ENCODE measurements at regions not wholly inside any gene's neighbourhood (a gene's known extent, or its start where the extent isn't known, plus 50 kb on each side); places are given as distances from the start of the nearest gene placed in this dataset.

GRCh38 chr2:15769676-15770547, 170.4 kb upstream of the MYCN start:
- H3K9me3 ChIP-seq, result no peaks in the 10 kb centered on the region
- TF ChIP-seq CTCF (IDR thresholded peaks at IDR 0.05), result no peak
- H3K4me3 ChIP-seq, result no peak overlapping the region
- H3K36me3 ChIP-seq, result no peaks in the 10 kb centered on the region
- intact Hi-C loops (cut with DNase I), result no loop called here
- DNase-seq (no peak), FAIRE-seq (no peak), ATAC-seq (no peak)
- no peaks in the 10 kb centered on the region for H3K4me1 ChIP-seq
- H3K27ac ChIP-seq, result no peak overlapping the region
- no peaks in the 10 kb centered on the region for H3K27me3 ChIP-seq
- 86 to 91% methylated on average over 17 of the region's 17 CpGs for WGBS, 2 donors

GRCh38 chr2:15770606-15771005, 169.7 kb upstream of the MYCN start:
- H3K4me3 ChIP-seq, result no peak overlapping the region
- H3K9me3 ChIP-seq, result no peaks in the 10 kb centered on the region
- intact Hi-C loops (cut with DNase I), result no loop called here
- WGBS, 2 donors, result 84 to 88% methylated on average over 12 of the region's 12 CpGs
- H3K4me1 ChIP-seq, result no peaks in the 10 kb centered on the region
- FAIRE-seq (no peak), ATAC-seq (no peak), DNase-seq (no peak)
- H3K36me3 ChIP-seq, result no peaks in the 10 kb centered on the region
- no peak for TF ChIP-seq CTCF (IDR thresholded peaks at IDR 0.05)
- no peaks in the 10 kb centered on the region for H3K27me3 ChIP-seq
- no peak overlapping the region for H3K27ac ChIP-seq

- Histone ChIP-seq H3K4me1 (no peaks in the 10 kb centered on the region), H3K4me3 (no peak overlapping the region), H3K27me3 (no peaks in the 10 kb centered on the region), H3K36me3 (no peaks in the 10 kb centered on the region), H3K27ac (no peak overlapping the region), H3K9me3 (no peaks in the 10 kb centered on the region)
- intact Hi-C loops (cut with DNase I), result no loop called here
- TF ChIP-seq CTCF (IDR thresholded peaks at IDR 0.05), result no peak
- FAIRE-seq (no peak), ATAC-seq (no peak), DNase-seq (no peak)
- 79% methylated on average over 7 of the region's 7 CpGs for WGBS, 2 donors
Measured at GRCh38 chr2:15771124-15771523, 169.2 kb upstream of the MYCN start.

GRCh38 chr2:15772086-15772595, 168.2 kb upstream of the MYCN start:
- H3K27ac ChIP-seq, result no peak overlapping the region
- no peaks in the 10 kb centered on the region for H3K4me1 ChIP-seq
- H3K9me3 ChIP-seq, result no peaks in the 10 kb centered on the region
- H3K4me3 ChIP-seq, result no peak overlapping the region
- no peaks in the 10 kb centered on the region for H3K36me3 ChIP-seq
- 77 to 79% methylated on average over 10 of the region's 10 CpGs for WGBS, 2 donors
- H3K27me3 ChIP-seq, result no peaks in the 10 kb centered on the region
- FAIRE-seq, result no peak
- no peak for DNase-seq
- no peak for ATAC-seq
- intact Hi-C loops (cut with DNase I), result no loop called here
- TF ChIP-seq CTCF (IDR thresholded peaks at IDR 0.05), result no peak

- 61% methylated on average over 5 of the region's 5 CpGs for WGBS, 2 donors
- DNase-seq, result no peak
- ATAC-seq, result no peak
- no peak overlapping the region for H3K27ac ChIP-seq
- H3K27me3 ChIP-seq, result no peaks in the 10 kb centered on the region
- H3K4me1 ChIP-seq, result no peaks in the 10 kb centered on the region
- intact Hi-C loops (cut with DNase I), result no loop called here
- no peak for TF ChIP-seq CTCF (IDR thresholded peaks at IDR 0.05)
- no peaks in the 10 kb centered on the region for H3K9me3 ChIP-seq
- FAIRE-seq, result no peak
- H3K36me3 ChIP-seq, result no peaks in the 10 kb centered on the region
- no peak overlapping the region for H3K4me3 ChIP-seq
Measured at GRCh38 chr2:15772681-15773080, 167.7 kb upstream of the MYCN start.
